IMR-90 (cell line): ENCODE measurements at regions not wholly inside any gene's neighbourhood (a gene's known extent, or its start where the extent isn't known, plus 50 kb on each side); places are given as distances from the start of the nearest gene placed in this dataset.

Experiments
- ATAC-seq: fragments of 200-7000 bp; cut with Tn5 transposase; 2 replicates; pipeline ENCODE4 v1.9.1; 2020; ENCODE audit warnings: low read depth, mild to moderate bottlenecking, moderate library complexity
- BruUV-seq: library from RNA; stranded (reverse); fragments of 400-500 nt; replicated peaks from 2 replicates; lab custom pipeline; 2021; lab: Mats Ljungman, UMichigan
- CTCF ChIA-PET: fragments of 300-600 bp; formaldehyde crosslinking; extraction: SDS; loops from one replicate; lab custom pipeline; 2021; ENCODE audit warnings: antibody characterized with exemption; lab: Yijun Ruan, JAX
- POLR2A ChIA-PET: fragments of 300-600 bp; sonication (Branson Sonifier 250); formaldehyde crosslinking; loops from one replicate; lab custom pipeline; 2022; ENCODE audit warnings: antibody characterized with exemption; ENCODE audit not compliant: unreplicated experiment; lab: Charles Lee
- DNase-seq: peaks from one replicate; pipeline ENCODE4 v3.0.0; 2013
- H2AFZ ChIP-seq: replicated peaks from 2 replicates; pipeline ENCODE3; 2013; ENCODE audit warnings: low read length, mild to moderate bottlenecking; ENCODE audit not compliant: poor library complexity
- H2AK5ac ChIP-seq: 2 replicates; pipeline ENCODE4 v1.6.1; 2013; ENCODE audit warnings: low read depth, low read length, inconsistent platforms
- H2AK9ac ChIP-seq: replicated peaks from 2 replicates; pipeline ENCODE3; 2013; ENCODE audit warnings: mild to moderate bottlenecking, low read depth, low read length, moderate library complexity; ENCODE audit not compliant: poor library complexity
- H2BK120ac ChIP-seq: 2 replicates; pipeline ENCODE4 v1.6.1; 2013; ENCODE audit warnings: low read depth, low read length, inconsistent platforms
- H2BK15ac ChIP-seq: 3 replicates; pipeline ENCODE4 v1.6.1; 2013; ENCODE audit warnings: low read depth, low read length, inconsistent platforms
- H2BK20ac ChIP-seq: 2 replicates; pipeline ENCODE4 v1.6.1; 2013; ENCODE audit warnings: low read depth, mild to moderate bottlenecking, inconsistent platforms, low read length, moderate library complexity
- H2BK5ac ChIP-seq: 2 replicates; pipeline ENCODE4 v1.6.1; 2013; ENCODE audit warnings: mild to moderate bottlenecking, low read depth, low read length, inconsistent platforms; ENCODE audit not compliant: poor library complexity, severe bottlenecking
- H3K14ac ChIP-seq: replicated peaks from 2 replicates; pipeline ENCODE4 v1.6.1; 2013; ENCODE audit warnings: low read depth, low read length, inconsistent platforms
- H3K18ac ChIP-seq: 2 replicates; pipeline ENCODE4 v1.6.1; 2013; ENCODE audit warnings: low read depth, low read length, control low read depth
- H3K23ac ChIP-seq: 2 replicates; pipeline ENCODE4 v1.6.1; 2013; ENCODE audit warnings: low read depth, low read length, inconsistent platforms
- H3K27ac ChIP-seq: 2 replicates; pipeline ENCODE4 v1.5.1; 2013; ENCODE audit warnings: mild to moderate bottlenecking, control low read depth, low read length; ENCODE audit not compliant: insufficient read depth
- H3K27me3 ChIP-seq: 2 replicates; pipeline ENCODE4 v1.6.1; 2013; ENCODE audit warnings: low read length; ENCODE audit not compliant: control insufficient read depth, insufficient read depth
- H3K36me3 ChIP-seq: 2 replicates; pipeline ENCODE4 v1.6.1; 2013; ENCODE audit warnings: low read length, mixed read lengths; ENCODE audit not compliant: control insufficient read depth, insufficient read depth
- H3K4ac ChIP-seq: 2 replicates; pipeline ENCODE4 v1.6.1; 2013; ENCODE audit warnings: low read depth, low read length, inconsistent platforms
- H3K4me1 ChIP-seq: 2 replicates; pipeline ENCODE4 v1.6.1; 2013; ENCODE audit warnings: low read length, mixed read lengths; ENCODE audit not compliant: control insufficient read depth, insufficient read depth
- H3K4me2 ChIP-seq: 2 replicates; pipeline ENCODE4 v1.6.1; 2013; ENCODE audit warnings: low read depth, mild to moderate bottlenecking, control low read depth, low read length, moderate library complexity
- H3K4me3 ChIP-seq: 2 replicates; pipeline ENCODE4 v1.5.1; 2013; ENCODE audit warnings: low read depth, mild to moderate bottlenecking, control low read depth, low read length, moderate library complexity; ENCODE audit not compliant: insufficient read depth
- H3K56ac ChIP-seq: 2 replicates; pipeline ENCODE4 v1.6.1; 2013; ENCODE audit warnings: low read length, inconsistent platforms; ENCODE audit not compliant: insufficient read depth; ENCODE audit errors: extremely low read depth
- H3K79me1 ChIP-seq, 2 experiments: 2 replicates each; pipeline ENCODE4 v1.6.1; 2013; ENCODE audit warnings: low read length in 2 of 2, inconsistent platforms in 1 of 2, low read depth in 1 of 2
- H3K9ac ChIP-seq: 2 replicates; pipeline ENCODE4 v1.6.1; 2013; ENCODE audit warnings: low read depth, low read length, control low read depth
- H3K9me1 ChIP-seq: 2 replicates; pipeline ENCODE4 v1.6.1; 2013; ENCODE audit warnings: low read length, inconsistent platforms; ENCODE audit not compliant: insufficient read depth
- H3K9me3 ChIP-seq: 2 replicates; pipeline ENCODE4 v1.6.1; 2013; ENCODE audit warnings: low read length; ENCODE audit not compliant: control insufficient read depth, insufficient read depth
- H4K20me1 ChIP-seq: 2 replicates; pipeline ENCODE4 v1.6.1; 2013; ENCODE audit warnings: low read length, inconsistent platforms; ENCODE audit not compliant: insufficient read depth
- H4K5ac ChIP-seq: 2 replicates; pipeline ENCODE4 v1.6.1; 2013; ENCODE audit warnings: mild to moderate bottlenecking, low read depth, low read length, control low read depth
- H4K8ac ChIP-seq, 2 experiments: 2 replicates each; pipeline ENCODE4 v1.6.1; 2013; ENCODE audit warnings: low read depth in 2 of 2, low read length in 2 of 2, control low read depth in 1 of 2, inconsistent platforms in 1 of 2
- H4K91ac ChIP-seq: 2 replicates; pipeline ENCODE4 v1.6.1; 2013; ENCODE audit warnings: low read depth, low read length, inconsistent platforms; ENCODE audit not compliant: insufficient read depth
- BHLHE40 ChIP-seq: fragments of 150-350 bp; IDR thresholded peaks from 2 replicates; pipeline ENCODE4 v1.6.1; 2016; ENCODE audit warnings: mild to moderate bottlenecking, low read depth, low read length
- CEBPB ChIP-seq: IDR thresholded peaks from 2 replicates; pipeline ENCODE4 v1.6.1; 2012; ENCODE audit warnings: low read depth, low read length, improper control_type of control experiment
- CHD1 ChIP-seq: IDR thresholded peaks from 2 replicates; pipeline ENCODE4 v1.6.1; 2012; ENCODE audit warnings: low read depth, low read length, improper control_type of control experiment
- CTCF ChIP-seq: conservative IDR thresholded peaks from 2 replicates; pipeline ENCODE4 v1.5.1; 2012; ENCODE audit warnings: mild to moderate bottlenecking, low read depth, low read length, improper control_type of control experiment
- ELK1 ChIP-seq: fragments of 150-350 bp; IDR thresholded peaks from 2 replicates; pipeline ENCODE4 v1.6.1; 2016; ENCODE audit warnings: low read depth, mild to moderate bottlenecking, low read length, moderate library complexity, borderline replicate concordance
- FOS ChIP-seq: fragments of 150-350 bp; IDR thresholded peaks from 2 replicates; pipeline ENCODE4 v1.6.1; 2016; ENCODE audit warnings: low read depth, low read length
- MAFK ChIP-seq: IDR thresholded peaks from 2 replicates; pipeline ENCODE4 v1.6.1; 2012; ENCODE audit warnings: low read depth, low read length, improper control_type of control experiment
- MAZ ChIP-seq: IDR thresholded peaks from 2 replicates; pipeline ENCODE4 v1.6.1; 2012; ENCODE audit warnings: low read depth, mild to moderate bottlenecking, low read length, improper control_type of control experiment, moderate library complexity, borderline replicate concordance
- NFE2L2 ChIP-seq: fragments of 150-350 bp; IDR thresholded peaks from 2 replicates; pipeline ENCODE4 v1.6.1; 2016; ENCODE audit warnings: low read depth, mild to moderate bottlenecking, low read length
- POLR2A ChIP-seq: IDR thresholded peaks from 2 replicates; pipeline ENCODE4 v1.6.1; 2012; ENCODE audit warnings: mild to moderate bottlenecking, low read depth, low read length
- RAD21 ChIP-seq: IDR thresholded peaks from 2 replicates; pipeline ENCODE4 v1.6.1; 2012; ENCODE audit warnings: low read length, improper control_type of control experiment
- RCOR1 ChIP-seq: IDR thresholded peaks from 2 replicates; pipeline ENCODE4 v1.6.1; 2012; ENCODE audit warnings: mild to moderate bottlenecking, low read length, improper control_type of control experiment; ENCODE audit not compliant: insufficient replicate concordance
- RFX5 ChIP-seq: IDR thresholded peaks from 2 replicates; pipeline ENCODE4 v1.8.0; 2012; ENCODE audit warnings: low read depth, mild to moderate bottlenecking, low read length, moderate library complexity
- USF2 ChIP-seq: fragments of 150-350 bp; IDR thresholded peaks from 2 replicates; pipeline ENCODE4 v1.6.1; 2017; ENCODE audit warnings: mild to moderate bottlenecking, antibody characterized with exemption, low read length, low read depth
- dilution Hi-C: fragments of 300-500 bp; cut with HindIII; formaldehyde crosslinking; loops from one replicate; pipeline ENCODE4 v1.14.3; 2018; ENCODE audit warnings: low sequenced_read_pairs; ENCODE audit not compliant: unreplicated experiment
- in situ Hi-C: fragments of 300-500 bp; cut with MboI; formaldehyde crosslinking; loops from 3 replicates; pipeline ENCODE4 v1.14.3; 2019; ENCODE audit warnings: low sequenced_read_pairs, inconsistent platforms, mixed read lengths
- intact Hi-C: fragments of 100-400 bp; cut with micrococcal nuclease; formaldehyde crosslinking; loops from 2 replicates; pipeline ENCODE4 v1.10.0; 2022

GRCh38 chr2:35920061-35920460 lies 435.5 kb upstream of the CRIM1 start:
- dilution Hi-C loops: no loop called here
- Histone ChIP-seq H2AK5ac (no peak overlapping the region), H4K5ac (no peak overlapping the region), H2BK20ac (no peak overlapping the region), H2AK9ac (no peak overlapping the region), H3K56ac (no peak overlapping the region), H3K79me1 (no peaks in the 10 kb centered on the region), H3K4me3 (no peak overlapping the region), H3K4ac (no peak overlapping the region), H3K27ac (no peak overlapping the region), H3K9ac (no peak overlapping the region), H3K18ac (no peak overlapping the region), H3K4me1 (no peaks in the 10 kb centered on the region), H3K14ac (no peak overlapping the region), H3K36me3 (no peaks in the 10 kb centered on the region), H4K8ac (no peak overlapping the region), H3K4me2 (no peak overlapping the region), H2BK5ac (no peak overlapping the region), H4K91ac (no peak overlapping the region), H2BK15ac (no peak overlapping the region), H3K9me1 (no peaks in the 10 kb centered on the region), H3K23ac (no peak overlapping the region), H3K27me3 (no peaks in the 10 kb centered on the region), H2AFZ (no peak overlapping the region), H4K20me1 (no peaks in the 10 kb centered on the region), H3K9me3 (no peaks in the 10 kb centered on the region), H2BK120ac (no peak overlapping the region)
- ATAC-seq (no peak), DNase-seq (no peak)
- BruUV-seq: no TSS peak
- CTCF ChIA-PET: no interaction called here
- POLR2A ChIA-PET: interaction anchor here (0.5 kb wide), 1 partner anchor 583 kb away, joined by 4 read pairs; no protein-coding TSS in a partner anchor
- intact Hi-C loops: no loop called here
- TF ChIP-seq USF2 (no peak), MAFK (no peak), RAD21 (no peak), POLR2A (no peak), ELK1 (no peak), CHD1 (no peak), BHLHE40 (no peak), FOS (no peak), RCOR1 (no peak), NFE2L2 (no peak), MAZ (no peak), RFX5 (no peak), CTCF (no peak), CEBPB (no peak)
- in situ Hi-C loops: no loop called here
